GM18507 (cell line): ENCODE measurements at regions not wholly inside any gene's neighbourhood (a gene's known extent, or its start where the extent isn't known, plus 50 kb on each side); places are given as distances from the start of the nearest gene placed in this dataset.

Experiments
- DNase-seq: peaks from one replicate; pipeline ENCODE4 v3.0.0; 2011; ENCODE audit warnings: low read depth; ENCODE audit not compliant: insufficient read length; ENCODE audit errors: extremely low spot score
- FAIRE-seq: peaks from 2 replicates; lab custom pipeline; 2011; peaks lifted over from hg19 to GRCh38; lab: Jason Lieb, UNC

DNA sequence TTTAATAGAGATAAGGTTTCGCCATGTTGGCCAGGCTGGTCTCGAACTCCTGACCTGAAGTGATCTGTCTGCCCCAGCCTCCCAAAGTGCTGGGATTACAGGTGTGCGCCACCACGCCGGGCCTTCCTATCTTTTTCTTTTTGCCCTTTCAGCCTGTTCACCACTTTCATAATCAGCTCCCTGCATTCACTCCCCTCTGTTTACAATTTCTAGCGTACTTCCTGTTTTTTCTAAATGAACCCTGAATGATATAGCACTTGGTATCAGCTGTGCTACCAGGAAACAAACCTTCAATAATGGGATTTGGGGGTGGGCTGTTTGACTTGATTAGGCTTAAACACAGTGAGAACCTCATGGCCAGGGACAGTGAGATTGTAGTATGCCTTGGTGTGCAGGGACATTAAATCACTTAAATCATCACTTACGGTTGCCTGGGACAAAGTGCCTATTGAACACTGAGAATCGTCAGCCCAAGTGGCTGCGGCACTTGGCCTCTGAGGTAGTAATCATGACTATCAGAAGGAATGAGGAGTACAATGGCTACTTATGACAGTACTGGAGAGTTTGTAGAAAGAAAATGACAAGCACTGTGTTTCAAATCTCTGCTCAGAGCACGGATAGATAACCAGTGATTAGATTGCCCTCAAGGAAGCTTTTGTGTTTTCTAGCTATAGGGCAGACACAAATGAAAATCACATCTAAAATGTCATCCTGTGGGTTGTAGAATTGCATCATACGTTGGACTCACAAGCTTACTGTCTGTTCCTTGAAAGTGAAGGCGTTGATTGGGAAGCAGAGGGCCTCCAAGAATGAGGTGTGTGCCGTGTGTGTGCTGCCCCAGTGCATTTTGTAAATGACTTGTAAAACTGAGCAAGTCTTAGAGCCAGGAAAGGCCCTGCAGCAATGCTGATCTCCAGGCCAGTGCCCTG lies 661.8 kb downstream of the MATN1 start:
- FAIRE-seq (no peak), DNase-seq (no peak)

DNA sequence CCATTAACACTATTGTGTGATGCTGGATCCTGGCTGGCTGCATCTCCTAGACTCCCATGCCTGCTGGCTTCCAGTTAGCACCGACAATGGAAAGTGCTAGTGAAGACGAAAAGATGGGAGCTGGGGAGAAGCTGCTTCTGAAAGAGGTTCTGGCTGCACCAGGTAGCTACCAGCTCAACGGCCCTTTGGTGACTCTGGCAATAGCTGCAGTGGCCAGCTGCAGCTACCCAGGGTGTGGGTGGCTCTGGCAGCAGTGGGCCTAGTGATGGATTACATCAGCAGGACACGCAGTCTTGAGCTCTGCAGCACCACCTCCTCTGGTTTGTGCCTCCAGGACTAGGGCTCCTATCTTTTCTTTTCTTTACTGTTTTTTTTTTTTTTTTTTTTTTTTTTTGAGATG lies 662.6 kb downstream of the MATN1 start:
- FAIRE-seq (no peak), DNase-seq (no peak)

DNA sequence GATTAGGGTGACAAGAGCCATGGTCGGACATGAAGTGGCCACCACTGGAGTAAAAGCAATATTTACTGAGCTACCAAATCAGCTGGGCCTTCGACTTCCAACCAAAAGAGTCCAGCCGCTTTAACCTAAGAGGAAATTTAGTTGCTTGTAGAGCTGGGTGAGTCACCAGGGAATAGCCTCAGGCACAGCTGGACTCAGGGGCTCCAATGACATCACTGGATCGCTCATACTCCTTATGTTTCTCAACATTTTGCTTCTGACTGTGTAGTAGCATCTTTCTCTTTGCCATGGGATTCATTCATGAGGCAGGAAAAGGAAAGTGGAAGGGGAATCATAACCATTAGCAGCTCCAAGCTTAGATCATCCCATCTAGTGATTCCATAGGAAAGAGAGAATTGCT lies 664.4 kb downstream of the MATN1 start:
- DNase-seq (no peak), FAIRE-seq (no peak)

DNA sequence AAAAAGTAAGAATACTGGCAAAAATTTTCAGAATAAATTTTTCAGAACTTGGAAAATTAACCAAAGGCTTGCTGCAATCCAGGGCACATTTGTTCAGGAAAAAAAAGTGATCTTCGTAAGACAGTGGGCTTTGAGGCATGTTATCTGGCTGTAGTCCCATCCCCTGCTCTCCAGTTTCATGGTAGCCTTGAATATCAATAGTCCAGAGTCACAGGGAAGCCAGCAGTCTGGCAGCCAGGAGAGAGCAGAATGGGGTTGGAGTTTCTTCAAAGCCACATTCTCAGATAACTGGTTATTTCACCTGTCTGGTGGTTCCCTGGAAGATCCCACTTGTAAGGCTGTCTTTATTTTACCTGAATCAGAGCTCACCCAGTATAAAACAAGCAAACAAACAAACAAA lies 669.3 kb downstream of the MATN1 start:
- no peak for DNase-seq
- FAIRE-seq, result no peak

DNA sequence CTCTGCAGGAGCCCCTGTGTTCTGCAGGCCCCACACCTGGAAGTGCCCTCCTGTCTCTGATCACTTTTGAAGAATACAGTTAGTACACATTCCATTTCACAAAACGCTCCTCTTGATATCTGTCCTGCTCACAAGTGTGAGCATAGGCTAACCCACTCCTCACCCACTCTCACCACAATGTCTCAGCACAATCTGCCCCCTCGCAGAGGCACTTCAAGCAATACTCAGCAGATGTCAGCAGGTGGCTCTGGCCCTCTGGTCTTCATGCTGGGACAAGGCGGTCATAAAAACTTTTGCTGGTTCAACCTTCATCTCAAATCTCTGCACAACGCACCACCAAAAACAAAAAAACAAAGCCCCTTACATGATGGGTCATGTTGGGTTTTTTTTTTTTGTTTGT lies 671.2 kb downstream of the MATN1 start:
- FAIRE-seq (no peak), DNase-seq (no peak)

DNA sequence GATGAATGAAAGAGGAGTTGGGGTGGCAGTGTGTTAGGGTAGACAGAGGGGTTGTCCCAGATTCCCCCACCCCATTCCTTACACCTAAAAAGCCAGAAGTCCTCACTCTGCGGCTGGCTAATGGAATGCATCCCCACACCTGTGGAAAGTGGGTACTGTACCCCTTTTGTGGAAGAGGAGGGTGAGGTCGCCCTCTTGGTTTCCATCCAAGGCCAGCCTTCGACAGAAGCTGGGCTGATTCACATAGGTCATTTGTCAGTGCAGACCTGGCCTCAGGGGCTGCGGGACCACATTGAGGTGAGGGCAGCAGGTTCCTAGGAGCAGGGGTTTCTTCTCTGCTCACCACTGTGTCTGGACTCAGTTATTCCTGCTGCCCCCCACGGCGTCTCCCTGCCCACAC lies 671.6 kb downstream of the MATN1 start:
- FAIRE-seq (no peak), DNase-seq (no peak)

DNA sequence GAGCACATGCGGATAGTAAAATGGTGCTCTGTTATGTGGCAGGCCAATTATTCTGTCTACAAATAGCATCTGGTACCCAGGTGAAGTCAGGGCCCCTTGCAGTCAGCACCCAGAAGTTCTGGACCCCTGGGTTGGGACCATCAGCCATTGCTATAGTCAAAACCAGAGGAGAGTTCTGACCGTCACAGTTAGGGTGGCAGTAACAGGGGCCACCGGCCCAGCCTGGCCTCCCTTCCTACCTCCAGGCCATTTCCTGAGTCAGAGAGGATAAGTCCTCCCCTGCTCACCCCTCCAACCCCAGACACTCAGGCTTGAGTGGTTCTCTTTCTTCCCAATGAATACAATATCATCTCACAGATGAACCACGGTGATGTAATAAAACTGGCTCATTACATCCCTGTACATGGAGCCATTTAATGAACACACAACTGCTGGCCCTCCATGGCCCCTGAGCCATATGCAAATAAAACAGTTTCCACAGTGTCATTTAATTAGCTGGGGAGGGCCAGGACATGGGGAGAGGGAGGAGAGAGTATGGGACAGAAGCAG lies 673.6 kb downstream of the MATN1 start:
- no peak for DNase-seq
- FAIRE-seq, result no peak

DNA sequence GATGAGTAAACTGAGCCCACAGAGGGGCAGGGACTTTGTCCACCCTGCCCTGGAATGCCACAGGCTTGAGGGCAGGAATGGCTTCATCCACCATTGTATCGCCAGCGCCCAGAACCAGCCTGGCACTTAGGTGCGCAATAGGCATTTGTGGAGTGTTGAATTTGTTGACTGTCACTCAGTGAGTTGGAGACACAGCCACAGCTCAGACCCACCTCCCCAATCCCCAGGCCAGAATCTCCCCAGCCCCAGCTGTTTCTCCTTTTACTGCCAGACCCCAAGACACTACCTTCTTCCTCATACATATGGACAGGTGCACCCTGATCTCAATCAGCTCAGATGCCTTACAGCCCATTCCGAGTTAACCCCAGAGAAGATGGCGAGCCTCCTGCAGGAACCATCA lies 674.5 kb downstream of the MATN1 start:
- DNase-seq, result no peak
- FAIRE-seq, result no peak

DNA sequence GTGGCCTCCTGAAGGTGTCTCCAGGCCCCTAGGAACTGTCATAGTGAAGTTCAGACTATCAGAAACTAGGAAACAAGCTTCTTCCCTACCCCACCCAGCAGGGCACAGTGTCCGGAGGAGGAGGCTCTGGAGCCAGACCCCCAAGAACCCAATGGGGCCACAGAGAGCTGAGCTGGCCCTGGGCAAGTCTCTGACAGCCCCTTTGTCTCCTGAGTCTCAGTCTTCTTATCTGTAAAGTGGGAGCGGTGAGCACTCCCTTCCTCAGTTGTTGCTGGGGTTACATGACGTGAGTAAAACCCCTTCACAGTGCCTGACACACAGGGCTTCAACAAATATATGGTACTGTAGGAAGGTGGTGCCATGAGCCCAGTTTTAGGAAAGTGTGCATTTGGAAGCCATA lies 675.8 kb downstream of the MATN1 start:
- no peak for FAIRE-seq
- DNase-seq, result no peak

DNA sequence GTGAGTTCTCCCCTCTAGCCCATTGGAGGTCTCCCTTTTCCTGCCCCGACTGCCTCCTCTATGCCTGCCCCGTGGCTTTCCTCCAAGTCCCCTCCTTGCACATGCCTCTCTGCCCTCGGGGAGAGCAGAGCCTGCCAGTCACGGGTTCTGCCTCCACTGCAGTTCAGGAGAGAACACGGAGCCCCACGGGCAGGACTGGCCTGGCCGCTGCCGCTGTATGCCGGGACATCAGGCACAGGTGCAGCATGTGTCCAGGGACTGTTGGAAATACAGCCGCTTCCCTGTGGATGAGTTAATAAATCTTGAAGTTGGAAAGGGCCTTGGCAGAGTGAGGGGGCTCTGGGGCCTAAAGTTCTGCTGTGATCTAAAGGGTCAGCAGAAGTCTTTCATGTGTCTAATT lies 676.6 kb downstream of the MATN1 start:
- FAIRE-seq (no peak), DNase-seq (no peak)

DNA sequence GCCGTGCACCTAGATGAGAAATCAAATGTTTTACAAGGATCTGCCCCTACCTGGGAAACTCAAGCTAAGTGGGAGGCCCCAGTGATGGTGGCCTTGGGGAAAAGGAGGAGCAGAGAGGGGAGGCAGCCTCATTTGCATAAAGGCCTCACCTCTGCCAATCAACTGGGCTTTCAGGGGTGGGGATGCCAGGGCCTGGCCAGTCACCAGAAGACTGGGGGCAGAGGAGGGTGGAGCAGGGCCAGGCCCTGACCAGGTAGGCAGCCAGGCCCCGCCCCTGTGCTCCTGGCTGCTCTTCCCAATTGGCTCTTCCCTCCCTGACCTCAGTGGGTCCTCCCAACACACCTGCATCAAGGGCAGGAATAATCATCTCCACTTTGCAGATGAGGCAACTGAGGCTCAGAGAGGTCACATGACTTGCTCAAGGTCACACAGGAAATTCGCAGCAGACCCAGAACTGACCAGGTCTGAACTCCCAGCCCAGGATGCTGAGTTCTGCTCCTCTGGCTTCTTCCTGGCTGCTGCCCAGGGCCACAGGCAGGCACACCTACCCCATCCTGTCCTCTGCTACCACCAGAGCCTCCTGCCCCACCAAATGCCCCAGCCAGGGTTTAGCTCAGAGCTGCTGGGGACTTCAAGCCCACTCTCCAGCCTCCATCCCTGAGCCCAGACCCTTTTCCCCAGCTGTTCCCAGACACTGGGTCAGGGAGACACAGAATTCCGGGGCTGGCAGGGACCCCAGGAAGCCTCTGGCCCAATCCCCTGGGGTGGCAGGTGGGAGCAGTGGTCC lies 677.9 kb downstream of the MATN1 start:
- FAIRE-seq (no peak), DNase-seq (no peak)

DNA sequence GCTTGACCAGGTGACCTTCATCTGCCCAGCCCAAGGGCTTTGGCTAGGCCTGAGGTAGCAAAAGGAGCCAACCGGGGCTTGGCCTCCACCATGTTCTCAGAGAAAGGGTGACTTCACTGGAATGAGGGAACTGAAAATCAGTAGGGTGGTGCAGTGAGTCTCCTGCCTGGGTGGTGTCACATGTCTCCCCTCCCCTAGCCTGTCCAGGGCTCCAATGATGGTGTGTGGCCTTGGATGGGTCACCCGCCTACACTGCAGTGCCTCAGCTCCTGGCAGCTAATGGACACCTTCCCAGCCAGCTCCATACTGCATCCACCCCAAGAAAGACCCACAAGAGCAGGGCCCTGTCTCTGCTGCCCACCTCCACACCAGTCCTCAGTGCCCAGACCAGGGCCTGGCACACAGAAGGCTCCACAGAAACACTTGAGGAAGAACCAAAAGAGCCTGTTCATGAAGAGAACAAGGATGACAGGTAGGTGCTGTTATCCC lies 678.7 kb downstream of the MATN1 start:
- no peak for FAIRE-seq
- no peak for DNase-seq

DNA sequence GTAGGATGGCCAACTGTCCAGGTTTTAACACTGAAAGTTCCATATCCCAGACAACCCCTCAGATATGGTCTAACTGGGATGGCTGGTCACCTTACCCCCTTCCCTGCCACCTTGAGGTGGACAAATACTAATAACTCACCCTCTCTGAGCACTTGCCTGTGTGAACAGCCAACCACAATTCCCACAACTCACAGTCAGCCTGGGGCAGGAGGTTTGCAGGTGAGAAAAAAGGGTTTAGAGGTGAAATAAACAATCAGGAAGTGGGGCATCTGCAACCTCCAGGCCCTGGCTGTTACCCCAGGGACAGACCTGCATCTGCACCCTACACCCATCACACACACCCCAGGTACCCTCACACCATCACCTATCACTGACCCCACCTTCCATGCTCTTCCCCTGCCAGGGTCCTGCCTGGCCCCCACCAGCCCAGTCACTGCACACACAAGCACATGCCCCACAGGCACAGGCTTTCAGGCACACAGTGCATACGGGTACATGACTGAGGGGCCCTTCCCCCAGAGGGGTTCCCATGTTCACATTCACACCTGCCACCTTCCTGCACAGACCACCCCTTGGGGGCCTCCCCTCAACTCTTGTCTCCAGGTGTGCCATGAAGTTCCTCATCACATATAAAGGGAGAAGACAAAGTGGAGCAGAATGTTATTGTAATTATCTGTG lies 679.5 kb downstream of the MATN1 start:
- no peak for FAIRE-seq

DNA sequence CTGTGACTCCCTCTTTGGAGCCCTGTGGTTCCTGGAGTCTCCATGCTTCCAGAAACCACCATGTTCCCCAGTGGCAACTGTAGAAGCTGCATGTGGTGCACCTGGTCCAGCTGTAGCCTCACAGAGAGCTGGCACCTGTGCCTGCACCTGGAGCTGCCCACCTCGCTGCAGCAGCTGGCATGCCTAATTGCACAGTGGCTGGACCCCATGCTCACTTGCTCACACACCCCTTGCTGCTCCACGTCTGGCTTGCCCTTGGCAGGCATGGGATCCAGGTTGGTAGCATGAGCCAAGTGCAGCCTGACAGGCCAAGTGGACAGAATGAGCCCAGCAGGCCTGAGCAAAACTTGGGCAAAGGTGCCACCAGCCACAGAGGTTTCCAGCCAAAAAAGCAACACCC lies 680.1 kb downstream of the MATN1 start:
- DNase-seq, result no peak
- no peak for FAIRE-seq

More for the DNA sequence above, 679.5 kb downstream of the MATN1 start:
- DNase-seq, result no peak

DNA sequence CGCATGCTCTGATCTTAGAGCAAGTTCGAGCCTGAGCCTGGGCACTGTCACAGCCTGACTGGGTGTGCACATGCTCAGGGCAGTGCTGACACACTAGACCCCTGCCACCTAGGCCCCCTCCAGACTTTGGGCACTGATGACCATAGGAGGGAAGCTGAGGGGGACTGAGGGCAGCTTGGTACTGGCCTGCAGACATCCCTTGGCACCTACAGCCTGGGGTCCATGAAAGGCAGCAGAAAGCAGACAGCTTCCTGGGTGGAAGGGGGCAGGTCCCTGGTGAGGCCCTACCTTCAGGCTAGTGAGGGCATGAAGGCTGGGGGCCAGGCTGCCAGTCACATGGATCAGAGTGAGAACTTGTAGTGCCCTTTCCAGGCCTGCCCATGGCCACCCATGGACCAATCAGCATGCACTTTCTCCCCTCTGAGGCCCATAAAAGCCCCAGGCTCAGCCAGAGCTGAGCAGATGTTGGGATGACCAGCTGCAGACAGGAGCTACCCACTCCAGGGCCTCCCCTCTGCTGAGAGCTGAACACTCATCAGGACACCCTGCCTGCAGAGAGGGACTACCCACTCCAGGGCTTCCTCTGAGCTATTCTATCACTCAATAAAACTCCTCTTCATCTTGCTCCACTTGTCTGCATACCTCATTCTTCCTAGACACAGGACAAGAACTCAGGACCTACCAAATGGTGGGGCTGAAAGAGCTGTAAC lies 680.8 kb downstream of the MATN1 start:
- no peak for FAIRE-seq

DNA sequence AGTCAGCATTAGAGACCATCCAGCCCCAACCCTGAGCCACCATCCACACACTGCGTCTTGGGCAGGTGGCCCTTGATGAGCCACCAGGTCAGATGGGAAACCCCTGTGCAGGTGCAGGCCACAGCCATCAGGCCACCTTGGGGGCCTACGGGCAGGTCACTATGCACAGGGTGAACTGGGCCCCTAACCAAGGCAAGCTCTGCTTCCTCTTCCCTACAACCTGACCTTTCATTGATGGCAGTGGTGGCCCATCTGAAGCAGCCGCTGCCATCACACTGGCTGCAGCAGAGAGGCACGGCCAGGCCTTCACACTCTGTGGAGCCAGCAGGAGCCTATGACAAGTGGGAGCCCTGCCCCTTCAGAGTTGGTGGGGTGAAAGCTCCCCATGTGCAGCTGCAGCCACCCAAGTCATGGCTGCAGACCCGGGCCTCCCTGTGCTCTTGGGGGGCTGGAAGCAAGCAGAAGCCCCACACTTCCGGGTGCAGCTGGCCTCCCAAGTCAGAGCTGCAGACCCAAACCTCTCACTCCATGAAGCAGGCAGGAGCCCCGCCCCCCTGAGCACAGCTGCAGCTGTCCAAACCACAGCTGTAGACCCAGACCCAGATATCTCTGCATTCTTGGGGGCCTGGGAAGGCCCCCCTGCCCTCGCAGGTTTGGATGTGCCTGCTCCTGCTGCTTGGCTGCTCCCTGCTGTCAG lies 681.5 kb downstream of the MATN1 start:
- no peak for DNase-seq
- FAIRE-seq, result no peak

More for the DNA sequence above, 680.8 kb downstream of the MATN1 start:
- DNase-seq, result no peak

DNA sequence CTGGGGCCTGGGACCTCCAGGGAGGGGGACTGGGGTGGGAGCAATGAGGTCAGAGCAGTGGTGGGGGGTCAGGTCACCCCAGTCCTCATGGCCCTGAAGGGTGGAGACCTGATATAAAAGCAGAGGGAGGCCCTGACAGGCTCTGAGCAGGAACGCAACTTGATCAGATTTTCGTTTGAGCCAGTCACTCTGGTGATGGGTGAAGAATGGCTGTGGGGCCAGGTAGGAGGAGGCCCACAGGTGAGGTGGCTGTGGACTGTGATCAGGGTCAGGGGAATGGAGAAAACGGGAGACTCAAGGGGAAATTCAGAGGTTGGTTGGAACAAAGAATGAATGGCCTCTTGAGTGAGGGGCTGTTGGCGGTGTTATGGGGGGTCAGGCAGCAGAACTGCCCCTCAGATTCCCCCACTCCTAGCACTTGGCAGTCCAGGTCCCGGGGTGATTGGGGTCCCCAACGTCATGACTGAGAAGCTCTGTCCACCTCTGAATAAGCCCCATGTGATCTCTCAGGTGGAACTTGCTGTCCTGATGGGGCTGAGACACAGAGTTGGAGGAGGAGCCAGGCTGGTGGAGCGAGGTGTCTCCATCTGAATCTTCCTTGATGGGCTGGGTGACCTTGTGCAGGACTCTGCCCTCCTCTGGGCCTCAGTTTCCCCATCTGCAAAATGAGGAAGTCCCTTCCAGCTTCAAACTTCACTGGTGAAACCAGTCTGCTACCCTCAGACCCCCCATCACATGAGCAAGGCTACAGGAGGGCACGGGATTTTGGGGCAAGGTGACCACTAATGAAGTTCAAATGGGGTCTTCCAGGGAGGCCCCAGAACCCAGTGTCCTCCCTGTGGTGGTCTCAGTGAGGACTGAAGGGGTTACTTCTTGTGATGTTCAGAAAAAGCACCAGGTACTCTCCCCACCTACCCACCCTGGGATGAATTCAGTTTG lies 683.0 kb downstream of the MATN1 start:
- no peak for FAIRE-seq
- no peak for DNase-seq
